Mammary epithelial cell (primary cell): ENCODE measurements at regions not wholly inside any gene's neighbourhood (a gene's known extent, or its start where the extent isn't known, plus 50 kb on each side); places are given as distances from the start of the nearest gene placed in this dataset.
"Not testable (repeated sequence)": the region's sequence is repeated elsewhere in the genome, so short reads cannot be mapped to it uniquely, and the experiment has no call there.

Source experiments
- EZH2 ChIP-seq: IDR thresholded peaks from 2 replicates; pipeline ENCODE4 v1.6.1; 2012; ENCODE audit warnings: low read length, inconsistent platforms, borderline replicate concordance
- TF ChIP-seq, protein P1 (sequence below), 2 donors: IDR thresholded peaks in 1 of 2; conservative IDR thresholded peaks in 1 of 2; 2 replicates each; pipeline ENCODE4 v1.5.1; 2011 to 2012; ENCODE audit warnings: inconsistent platforms in 2 of 2, low read length in 2 of 2, mild to moderate bottlenecking in 2 of 2, control low read depth in 1 of 2, low read depth in 1 of 2; ENCODE audit not compliant: insufficient read depth in 1 of 2; ENCODE audit errors: extremely low read depth in 1 of 2

DNA sequence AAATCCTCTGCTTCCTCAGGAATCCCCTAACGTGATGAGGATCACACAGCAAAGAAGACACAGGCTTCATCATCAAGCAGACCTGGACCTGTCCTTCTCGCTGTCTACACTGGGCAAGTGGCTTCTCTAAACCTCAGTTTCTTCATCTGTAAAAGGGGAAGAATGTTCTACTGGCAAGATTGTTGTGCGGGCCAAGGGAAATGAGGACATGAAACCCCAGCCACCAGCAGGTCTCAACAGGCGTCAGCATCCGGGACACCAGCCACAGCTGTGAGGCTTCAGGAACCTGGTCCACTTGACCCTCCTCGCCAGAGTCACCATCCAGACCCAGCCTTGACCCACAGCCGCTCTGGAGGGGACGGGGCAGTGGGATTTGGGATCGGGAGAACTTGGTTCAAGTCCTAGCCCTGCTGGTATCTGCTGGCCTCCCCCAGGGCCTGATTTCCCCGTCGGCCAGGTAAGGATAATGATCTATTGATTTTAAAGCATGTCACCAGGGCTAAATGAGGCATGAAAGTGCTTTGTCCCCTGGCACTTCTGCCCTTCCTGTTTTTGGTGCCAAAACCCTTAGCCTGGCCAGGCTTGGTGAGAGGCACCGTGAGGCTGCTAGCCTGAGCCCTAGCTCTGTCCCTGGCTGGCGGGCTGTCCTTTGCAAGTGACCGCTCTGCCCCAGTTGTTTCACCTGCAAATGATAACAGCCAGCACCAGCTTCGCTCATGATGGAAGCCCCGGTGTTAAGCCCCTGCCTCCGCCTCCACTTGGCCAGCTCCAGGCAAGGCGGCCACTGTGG is 170.4 kb downstream of the OR4M2 start:
- TF ChIP-seq, protein P1, sequence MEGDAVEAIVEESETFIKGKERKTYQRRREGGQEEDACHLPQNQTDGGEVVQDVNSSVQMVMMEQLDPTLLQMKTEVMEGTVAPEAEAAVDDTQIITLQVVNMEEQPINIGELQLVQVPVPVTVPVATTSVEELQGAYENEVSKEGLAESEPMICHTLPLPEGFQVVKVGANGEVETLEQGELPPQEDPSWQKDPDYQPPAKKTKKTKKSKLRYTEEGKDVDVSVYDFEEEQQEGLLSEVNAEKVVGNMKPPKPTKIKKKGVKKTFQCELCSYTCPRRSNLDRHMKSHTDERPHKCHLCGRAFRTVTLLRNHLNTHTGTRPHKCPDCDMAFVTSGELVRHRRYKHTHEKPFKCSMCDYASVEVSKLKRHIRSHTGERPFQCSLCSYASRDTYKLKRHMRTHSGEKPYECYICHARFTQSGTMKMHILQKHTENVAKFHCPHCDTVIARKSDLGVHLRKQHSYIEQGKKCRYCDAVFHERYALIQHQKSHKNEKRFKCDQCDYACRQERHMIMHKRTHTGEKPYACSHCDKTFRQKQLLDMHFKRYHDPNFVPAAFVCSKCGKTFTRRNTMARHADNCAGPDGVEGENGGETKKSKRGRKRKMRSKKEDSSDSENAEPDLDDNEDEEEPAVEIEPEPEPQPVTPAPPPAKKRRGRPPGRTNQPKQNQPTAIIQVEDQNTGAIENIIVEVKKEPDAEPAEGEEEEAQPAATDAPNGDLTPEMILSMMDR (conservative IDR thresholded peaks at IDR 0.05 in 1 of 2, IDR thresholded peaks at IDR 0.05 in 1 of 2; ENCODE audit: extremely low read depth in 1 of 2, insufficient read depth in 1 of 2, low read depth in 1 of 2, low read length in 2 of 2), result not testable (repeated sequence)
- TF ChIP-seq EZH2, result not testable (repeated sequence)
